Panc1 (cell line): ENCODE measurements at regions not wholly inside any gene's neighbourhood (a gene's known extent, or its start where the extent isn't known, plus 50 kb on each side); places are given as distances from the start of the nearest gene placed in this dataset.
"Not testable (repeated sequence)": the region's sequence is repeated elsewhere in the genome, so short reads cannot be mapped to it uniquely, and the experiment has no call there.

Experiments used
- CTCF ChIP-seq: fragments of 450-650 bp; IDR thresholded peaks from 2 replicates; pipeline ENCODE4 v1.5.1; 2017; ENCODE audit warnings: mild to moderate bottlenecking
- SIN3A ChIP-seq: IDR thresholded peaks from 2 replicates; pipeline ENCODE4 v1.6.1; 2012; ENCODE audit warnings: low read depth, mild to moderate bottlenecking, low read length, moderate library complexity, borderline replicate concordance; ENCODE audit not compliant: insufficient read depth
- TCF7L2 ChIP-seq: IDR thresholded peaks from 2 replicates; pipeline ENCODE4 v1.6.1; 2011; ENCODE audit warnings: mild to moderate bottlenecking, low read depth, low read length, inconsistent platforms

GRCh38 chr12:85433148-85433547, 153.1 kb downstream of the ALX1 start:
- not testable (repeated sequence) for TF ChIP-seq CTCF, SIN3A, TCF7L2
